ENCODE measurements at regions not wholly inside any gene's neighbourhood (a gene's known extent, or its start where the extent isn't known, plus 50 kb on each side); places are given as distances from the start of the nearest gene placed in this dataset.

DNA sequence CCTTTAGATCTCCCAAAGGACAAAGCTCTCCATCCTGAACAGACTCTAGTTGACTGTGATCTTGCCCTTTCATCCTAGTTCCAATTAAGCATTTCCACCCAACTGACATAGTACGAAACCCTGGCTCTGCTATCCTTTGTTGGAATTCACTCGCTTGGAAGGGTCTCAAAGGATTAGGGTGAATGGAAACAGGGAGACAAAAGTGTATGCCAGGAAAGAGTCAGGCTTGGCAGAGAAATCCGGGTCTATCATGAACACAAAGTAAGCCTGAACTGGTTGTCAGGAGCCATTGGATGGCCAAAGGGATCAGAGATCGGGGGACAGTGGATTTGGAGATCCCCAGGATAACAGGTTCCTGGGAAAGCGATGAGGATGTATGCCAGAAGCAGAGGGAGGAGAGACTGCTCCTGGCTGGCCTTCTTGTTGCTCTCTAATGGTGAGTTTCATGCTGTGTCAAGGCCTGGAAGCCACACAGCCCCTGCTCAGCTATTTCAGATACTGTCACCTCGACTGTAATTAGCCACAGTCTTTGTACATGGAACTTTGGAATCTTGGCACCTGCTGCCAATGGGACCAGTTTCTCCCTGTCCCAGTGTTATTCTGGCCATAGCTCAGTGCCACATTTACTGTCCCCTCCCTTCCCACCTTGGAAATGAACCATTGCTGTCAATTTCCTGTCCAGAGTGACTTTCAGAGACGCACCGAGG, 1168.7 kb upstream of the AUTS2 start:
- no peak overlapping the region for H3K9ac ChIP-seq (ENCODE audit: low read length)
- no peak overlapping the region for H3K27ac ChIP-seq (ENCODE audit: low read length)
- H3K27me3 ChIP-seq (replicated peaks; ENCODE audit: insufficient read depth, low read length), result no peaks in the 10 kb centered on the region
- H4K20me1 ChIP-seq (ENCODE audit: insufficient read depth, low read length), result no peaks in the 10 kb centered on the region
- no peaks in the 10 kb centered on the region for H3K36me3 ChIP-seq (replicated peaks; ENCODE audit: insufficient read depth, low read length)
- no peak for DNase-seq
- no peak overlapping the region for H3K4me2 ChIP-seq (ENCODE audit: low read depth, low read length)
- H3K4me1 ChIP-seq (ENCODE audit: low read length), result no peaks in the 10 kb centered on the region
- H3K9me2 ChIP-seq (replicated peaks; ENCODE audit: insufficient read depth, low read length), result no peaks in the 10 kb centered on the region
- no peak overlapping the region for H3K4me3 ChIP-seq (ENCODE audit: low read length)
- H3K79me2 ChIP-seq (ENCODE audit: low read length), result no peaks in the 10 kb centered on the region
- no peaks in the 10 kb centered on the region for H3K9me3 ChIP-seq (replicated peaks; ENCODE audit: insufficient read depth, low read length)
- H3F3A ChIP-seq (ENCODE audit: insufficient read depth, low read length), result no peaks in the 10 kb centered on the region
- TF ChIP-seq EZH2 (optimal IDR thresholded peaks at IDR 0.05; ENCODE audit: low read depth, low read length), result no peak
- TF ChIP-seq, protein P1, sequence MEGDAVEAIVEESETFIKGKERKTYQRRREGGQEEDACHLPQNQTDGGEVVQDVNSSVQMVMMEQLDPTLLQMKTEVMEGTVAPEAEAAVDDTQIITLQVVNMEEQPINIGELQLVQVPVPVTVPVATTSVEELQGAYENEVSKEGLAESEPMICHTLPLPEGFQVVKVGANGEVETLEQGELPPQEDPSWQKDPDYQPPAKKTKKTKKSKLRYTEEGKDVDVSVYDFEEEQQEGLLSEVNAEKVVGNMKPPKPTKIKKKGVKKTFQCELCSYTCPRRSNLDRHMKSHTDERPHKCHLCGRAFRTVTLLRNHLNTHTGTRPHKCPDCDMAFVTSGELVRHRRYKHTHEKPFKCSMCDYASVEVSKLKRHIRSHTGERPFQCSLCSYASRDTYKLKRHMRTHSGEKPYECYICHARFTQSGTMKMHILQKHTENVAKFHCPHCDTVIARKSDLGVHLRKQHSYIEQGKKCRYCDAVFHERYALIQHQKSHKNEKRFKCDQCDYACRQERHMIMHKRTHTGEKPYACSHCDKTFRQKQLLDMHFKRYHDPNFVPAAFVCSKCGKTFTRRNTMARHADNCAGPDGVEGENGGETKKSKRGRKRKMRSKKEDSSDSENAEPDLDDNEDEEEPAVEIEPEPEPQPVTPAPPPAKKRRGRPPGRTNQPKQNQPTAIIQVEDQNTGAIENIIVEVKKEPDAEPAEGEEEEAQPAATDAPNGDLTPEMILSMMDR (IDR thresholded peaks at IDR 0.05; ENCODE audit: low read length), result no peak
- no peak for TF ChIP-seq EZH2phosphoT487 (IDR thresholded peaks at IDR 0.05; ENCODE audit: low read length)
- no peak overlapping the region for H2AFZ ChIP-seq (ENCODE audit: low read length)

DNA sequence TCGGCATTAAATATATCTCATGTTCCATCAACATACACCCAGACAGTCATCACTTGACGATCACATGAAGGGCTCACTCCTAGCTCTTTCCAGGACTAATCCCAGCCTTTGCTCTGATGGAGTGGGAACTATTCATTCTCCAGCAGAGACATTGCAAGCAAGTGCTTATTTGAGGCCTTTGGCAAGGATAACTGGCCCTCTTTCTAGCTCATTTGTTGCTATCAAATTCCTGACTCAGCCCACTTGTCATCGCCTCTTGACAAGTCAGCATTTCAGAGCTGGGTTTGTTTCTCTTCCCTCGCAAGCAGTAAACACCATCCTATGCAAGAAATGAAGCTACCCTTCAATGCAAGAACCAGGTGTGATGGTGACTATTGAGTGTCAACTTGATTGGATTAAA, 1165.7 kb upstream of the AUTS2 start:
- H3K79me2 ChIP-seq (ENCODE audit: low read length), result no peaks in the 10 kb centered on the region
- H3K9me2 ChIP-seq (replicated peaks; ENCODE audit: insufficient read depth, low read length), result no peaks in the 10 kb centered on the region
- no peak overlapping the region for H2AFZ ChIP-seq (ENCODE audit: low read length)
- H3K9ac ChIP-seq (ENCODE audit: low read length), result no peak overlapping the region
- H3K36me3 ChIP-seq (replicated peaks; ENCODE audit: insufficient read depth, low read length), result no peaks in the 10 kb centered on the region
- TF ChIP-seq EZH2phosphoT487 (IDR thresholded peaks at IDR 0.05; ENCODE audit: low read length), result no peak
- no peaks in the 10 kb centered on the region for H3K9me3 ChIP-seq (replicated peaks; ENCODE audit: insufficient read depth, low read length)
- no peak overlapping the region for H3K4me3 ChIP-seq (ENCODE audit: low read length)
- no peaks in the 10 kb centered on the region for H3K27me3 ChIP-seq (replicated peaks; ENCODE audit: insufficient read depth, low read length)
- no peaks in the 10 kb centered on the region for H4K20me1 ChIP-seq (ENCODE audit: insufficient read depth, low read length)
- H3F3A ChIP-seq (ENCODE audit: insufficient read depth, low read length), result no peaks in the 10 kb centered on the region
- H3K27ac ChIP-seq (ENCODE audit: low read length), result no peak overlapping the region
- no peak for DNase-seq
- H3K4me2 ChIP-seq (ENCODE audit: low read depth, low read length), result no peak overlapping the region
- H3K4me1 ChIP-seq (ENCODE audit: low read length), result no peaks in the 10 kb centered on the region

DNA sequence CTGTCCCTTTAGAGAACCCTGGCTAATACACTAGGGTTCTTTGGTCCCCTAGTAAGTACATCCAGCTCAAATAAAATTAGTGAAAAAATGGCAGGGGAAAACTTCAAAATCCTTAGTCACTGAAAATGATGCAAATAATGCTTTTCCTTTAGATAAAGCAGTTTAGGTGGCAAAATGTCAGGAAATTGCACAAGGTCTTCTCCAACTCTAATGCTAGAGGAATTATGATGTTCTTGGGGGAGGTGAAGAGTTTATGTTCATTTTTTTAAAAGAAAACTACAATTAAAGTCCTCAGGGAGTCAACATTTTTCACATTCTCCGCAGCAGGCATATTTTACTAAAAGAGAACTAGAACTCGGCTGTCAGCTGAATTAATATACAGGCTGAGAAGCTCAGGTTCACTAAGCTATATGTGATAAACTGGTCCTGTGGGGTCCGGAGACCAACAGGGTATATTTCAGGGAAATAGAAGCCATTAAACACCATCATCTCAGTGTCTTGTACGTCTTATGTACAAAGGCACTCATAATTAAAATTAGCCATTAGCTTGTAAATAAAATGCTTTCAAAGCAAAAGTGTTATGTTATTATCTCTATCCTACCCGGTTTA, 1164.7 kb upstream of the AUTS2 start:
- H3K9me3 ChIP-seq (replicated peaks; ENCODE audit: insufficient read depth, low read length), result no peaks in the 10 kb centered on the region
- H3K27ac ChIP-seq (ENCODE audit: low read length), result no peak overlapping the region

More for the DNA sequence above, 1164.7 kb upstream of the AUTS2 start:
- H3K9me2 ChIP-seq (replicated peaks; ENCODE audit: insufficient read depth, low read length), result no peaks in the 10 kb centered on the region
- H3K4me2 ChIP-seq (ENCODE audit: low read depth, low read length), result no peak overlapping the region
- no peak for DNase-seq
- H2AFZ ChIP-seq (ENCODE audit: low read length), result no peak overlapping the region
- no peak overlapping the region for H3K9ac ChIP-seq (ENCODE audit: low read length)
- no peaks in the 10 kb centered on the region for H3K79me2 ChIP-seq (ENCODE audit: low read length)
- H4K20me1 ChIP-seq (ENCODE audit: insufficient read depth, low read length), result no peaks in the 10 kb centered on the region
- H3F3A ChIP-seq (ENCODE audit: insufficient read depth, low read length), result no peaks in the 10 kb centered on the region
- no peak overlapping the region for H3K4me3 ChIP-seq (ENCODE audit: low read length)
- H3K4me1 ChIP-seq (ENCODE audit: low read length), result no peaks in the 10 kb centered on the region
- no peak for TF ChIP-seq EZH2phosphoT487 (IDR thresholded peaks at IDR 0.05; ENCODE audit: low read length)
- TF ChIP-seq, protein P1 (IDR thresholded peaks at IDR 0.05; ENCODE audit: low read length), result no peak
- TF ChIP-seq EZH2 (optimal IDR thresholded peaks at IDR 0.05; ENCODE audit: low read depth, low read length), result no peak
- no peaks in the 10 kb centered on the region for H3K27me3 ChIP-seq (replicated peaks; ENCODE audit: insufficient read depth, low read length)
- no peaks in the 10 kb centered on the region for H3K36me3 ChIP-seq (replicated peaks; ENCODE audit: insufficient read depth, low read length)
